OCI-LY1 (cell line): ENCODE measurements at regions not wholly inside any gene's neighbourhood (a gene's known extent, or its start where the extent isn't known, plus 50 kb on each side); places are given as distances from the start of the nearest gene placed in this dataset.

Source experiments
- H2AFZ ChIP-seq: fragments of 200-600 bp; sonication (generic), shearing (Covaris generic); 2 replicates; pipeline ENCODE4 v1.6.0; 2014; ENCODE audit warnings: antibody characterized with exemption, mild to moderate bottlenecking, low read length
- H3F3A ChIP-seq: fragments of 200-600 bp; sonication (generic), shearing (Covaris generic); 2 replicates; pipeline ENCODE4 v1.6.0; 2014; ENCODE audit warnings: mild to moderate bottlenecking, antibody characterized with exemption, low read length, moderate library complexity; ENCODE audit not compliant: insufficient read depth
- H3K27ac ChIP-seq: fragments of 200-600 bp; sonication (generic); 2 replicates; pipeline ENCODE4 v1.5.1; 2014; ENCODE audit warnings: low read length, mixed run types, mild to moderate bottlenecking, low read depth; ENCODE audit not compliant: poor library complexity, severe bottlenecking
- H3K27me3 ChIP-seq: fragments of 200-600 bp; sonication (generic); 2 replicates; pipeline ENCODE4 v1.6.0; 2014; ENCODE audit warnings: antibody characterized with exemption, mild to moderate bottlenecking, low read length, moderate library complexity; ENCODE audit not compliant: insufficient read depth
- H3K36me3 ChIP-seq: fragments of 200-600 bp; sonication (generic); 2 replicates; pipeline ENCODE4 v1.6.1; 2014; ENCODE audit warnings: mild to moderate bottlenecking, antibody characterized with exemption, low read length, moderate library complexity, mixed read lengths; ENCODE audit not compliant: insufficient read depth
- H3K4me1 ChIP-seq: fragments of 200-600 bp; sonication (generic); 2 replicates; pipeline ENCODE4 v1.5.1; 2014; ENCODE audit warnings: mild to moderate bottlenecking, low read length, moderate library complexity; ENCODE audit not compliant: insufficient read depth, severe bottlenecking
- H3K4me2 ChIP-seq: fragments of 200-600 bp; sonication (generic), shearing (Covaris generic); 2 replicates; pipeline ENCODE4 v1.6.1; 2014; ENCODE audit warnings: low read length
- H3K4me3 ChIP-seq: fragments of 200-600 bp; sonication (generic); 2 replicates; pipeline ENCODE4 v1.5.1; 2014; ENCODE audit warnings: low read length, low read depth, mild to moderate bottlenecking, mixed read lengths; ENCODE audit not compliant: poor library complexity, severe bottlenecking
- H3K79me2 ChIP-seq: fragments of 200-600 bp; shearing (Covaris generic); 2 replicates; pipeline ENCODE4 v1.6.1; 2016; ENCODE audit warnings: mixed run types, low read length, mixed read lengths; ENCODE audit not compliant: insufficient read depth
- H3K9ac ChIP-seq: fragments of 200-600 bp; sonication (generic), shearing (Covaris generic); 2 replicates; pipeline ENCODE4 v1.6.1; 2014; ENCODE audit warnings: mild to moderate bottlenecking, low read length, mixed read lengths
- H3K9me2 ChIP-seq: fragments of 200-600 bp; sonication (generic), shearing (Covaris generic); 2 replicates; pipeline ENCODE4 v1.6.1; 2014; ENCODE audit warnings: low read depth, mild to moderate bottlenecking, low read length, mixed read lengths
- H3K9me3 ChIP-seq: fragments of 200-600 bp; shearing (Covaris generic); 2 replicates; pipeline ENCODE4 v1.6.1; 2014; ENCODE audit warnings: low read length, mixed read lengths
- H4K20me1 ChIP-seq: fragments of 200-600 bp; sonication (generic), shearing (Covaris generic); 2 replicates; pipeline ENCODE4 v1.6.0; 2016; ENCODE audit warnings: mild to moderate bottlenecking, low read length; ENCODE audit not compliant: insufficient read depth
- EZH2 ChIP-seq: fragments of 200-600 bp; sonication (generic), shearing (Covaris generic); IDR thresholded peaks from 2 replicates; pipeline ENCODE4 v1.8.0; 2017; ENCODE audit warnings: borderline replicate concordance, mixed run types, mild to moderate bottlenecking, antibody characterized with exemption, low read length, moderate library complexity, mixed read lengths
- TF ChIP-seq, protein P1 (sequence below): fragments of 200-600 bp; sonication (generic), shearing (Covaris generic); IDR thresholded peaks from 2 replicates; pipeline ENCODE4 v1.5.1; 2017; ENCODE audit warnings: mild to moderate bottlenecking, antibody characterized with exemption, low read length, moderate library complexity, mixed read lengths

DNA sequence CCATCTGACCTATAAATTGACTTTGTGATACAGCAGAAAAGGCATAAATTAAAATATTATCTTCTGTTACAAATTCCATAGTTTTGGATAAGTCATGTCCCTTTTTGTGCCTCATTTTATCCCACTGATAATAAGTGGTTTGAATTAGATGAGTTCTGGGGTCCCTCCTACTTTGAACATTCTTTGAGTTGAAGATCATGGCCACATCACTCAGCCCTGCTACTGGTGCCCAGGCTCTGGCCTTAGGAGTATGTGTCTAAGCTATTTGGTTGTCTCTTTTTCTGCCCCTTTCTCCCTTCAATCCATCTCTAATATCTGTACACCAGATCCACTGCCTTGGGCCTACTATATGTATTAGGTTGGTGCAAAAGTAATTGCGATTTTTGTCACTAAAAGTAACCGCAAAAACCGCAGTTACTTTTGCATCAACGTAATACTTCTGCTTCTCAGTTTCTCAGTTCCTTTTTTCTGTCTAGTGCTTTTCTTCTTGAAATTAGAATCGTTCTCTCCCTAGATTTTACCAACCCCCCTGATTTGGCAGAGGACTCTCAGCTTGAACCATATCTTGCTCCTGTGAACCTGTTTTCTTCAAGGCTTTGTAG, 362.5 kb upstream of the TNP1 start:
- no peak overlapping the region for H3K4me2 ChIP-seq
- no peak overlapping the region for H3K9ac ChIP-seq
- H2AFZ ChIP-seq: no peak overlapping the region
- no peaks in the 10 kb centered on the region for H3K4me1 ChIP-seq
- H3K79me2 ChIP-seq: no peaks in the 10 kb centered on the region
- H4K20me1 ChIP-seq: no peaks in the 10 kb centered on the region
- H3K4me3 ChIP-seq: no peak overlapping the region
- no peaks in the 10 kb centered on the region for H3K36me3 ChIP-seq
- no peak overlapping the region for H3K27ac ChIP-seq
- no peaks in the 10 kb centered on the region for H3K9me3 ChIP-seq
- TF ChIP-seq, protein P1, sequence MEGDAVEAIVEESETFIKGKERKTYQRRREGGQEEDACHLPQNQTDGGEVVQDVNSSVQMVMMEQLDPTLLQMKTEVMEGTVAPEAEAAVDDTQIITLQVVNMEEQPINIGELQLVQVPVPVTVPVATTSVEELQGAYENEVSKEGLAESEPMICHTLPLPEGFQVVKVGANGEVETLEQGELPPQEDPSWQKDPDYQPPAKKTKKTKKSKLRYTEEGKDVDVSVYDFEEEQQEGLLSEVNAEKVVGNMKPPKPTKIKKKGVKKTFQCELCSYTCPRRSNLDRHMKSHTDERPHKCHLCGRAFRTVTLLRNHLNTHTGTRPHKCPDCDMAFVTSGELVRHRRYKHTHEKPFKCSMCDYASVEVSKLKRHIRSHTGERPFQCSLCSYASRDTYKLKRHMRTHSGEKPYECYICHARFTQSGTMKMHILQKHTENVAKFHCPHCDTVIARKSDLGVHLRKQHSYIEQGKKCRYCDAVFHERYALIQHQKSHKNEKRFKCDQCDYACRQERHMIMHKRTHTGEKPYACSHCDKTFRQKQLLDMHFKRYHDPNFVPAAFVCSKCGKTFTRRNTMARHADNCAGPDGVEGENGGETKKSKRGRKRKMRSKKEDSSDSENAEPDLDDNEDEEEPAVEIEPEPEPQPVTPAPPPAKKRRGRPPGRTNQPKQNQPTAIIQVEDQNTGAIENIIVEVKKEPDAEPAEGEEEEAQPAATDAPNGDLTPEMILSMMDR: no peak
- no peak for TF ChIP-seq EZH2
- H3K9me2 ChIP-seq: no peaks in the 10 kb centered on the region
- H3K27me3 ChIP-seq: peaks cover 16% of the 10 kb centered on the region; the same call in 1 of the 2 replicates
- H3F3A ChIP-seq: no peaks in the 10 kb centered on the region

DNA sequence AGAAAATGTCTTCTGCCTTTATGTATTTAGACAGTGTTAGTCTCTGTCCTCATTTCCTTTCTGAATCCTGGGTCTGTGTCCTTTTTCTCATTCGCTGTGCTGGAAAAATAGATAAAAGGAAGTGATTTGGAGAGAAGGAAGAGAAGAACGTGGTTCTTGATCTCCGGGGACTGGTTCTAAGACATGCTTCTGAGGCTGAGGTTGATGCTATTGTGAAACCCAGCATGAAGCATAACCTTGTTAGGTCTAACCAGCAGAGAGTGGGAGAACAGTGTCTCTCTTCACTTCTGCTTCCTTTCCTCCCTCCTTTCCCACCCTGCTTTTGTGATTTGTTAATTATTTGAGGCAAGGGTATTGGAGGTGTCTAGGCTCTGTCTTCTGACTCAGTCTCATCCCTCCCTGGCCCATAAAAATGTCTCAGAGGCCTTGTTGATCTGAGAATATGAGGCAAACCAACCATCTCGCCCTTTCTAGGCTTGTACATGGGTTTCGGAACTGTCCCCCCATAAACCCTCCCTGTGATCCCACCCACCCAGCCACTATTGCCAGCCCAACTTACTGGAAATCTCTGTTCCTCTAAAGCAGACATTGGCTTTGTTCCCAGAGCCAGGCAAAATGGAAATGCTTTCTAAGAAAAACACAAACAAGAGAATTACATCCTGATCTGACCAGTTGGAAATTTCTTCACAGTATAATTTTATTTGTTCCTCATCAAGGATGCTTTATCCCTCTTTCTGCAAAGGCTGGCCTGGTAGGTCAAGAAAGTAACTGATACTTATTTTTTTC, 360.6 kb upstream of the TNP1 start:
- no peaks in the 10 kb centered on the region for H3F3A ChIP-seq
- no peak overlapping the region for H3K9ac ChIP-seq
- H3K4me2 ChIP-seq: no peak overlapping the region
- no peak overlapping the region for H3K27ac ChIP-seq
- H3K27me3 ChIP-seq: peaks cover 14% of the 10 kb centered on the region; the same call in 1 of the 2 replicates
- H3K4me3 ChIP-seq: no peak overlapping the region
- H3K9me3 ChIP-seq: no peaks in the 10 kb centered on the region
- H2AFZ ChIP-seq: no peak overlapping the region
- H3K4me1 ChIP-seq: no peaks in the 10 kb centered on the region
- H4K20me1 ChIP-seq: no peaks in the 10 kb centered on the region
- H3K9me2 ChIP-seq: no peaks in the 10 kb centered on the region
- no peaks in the 10 kb centered on the region for H3K79me2 ChIP-seq
- H3K36me3 ChIP-seq: no peaks in the 10 kb centered on the region
- TF ChIP-seq, protein P1: no peak
- TF ChIP-seq EZH2: no peak

DNA sequence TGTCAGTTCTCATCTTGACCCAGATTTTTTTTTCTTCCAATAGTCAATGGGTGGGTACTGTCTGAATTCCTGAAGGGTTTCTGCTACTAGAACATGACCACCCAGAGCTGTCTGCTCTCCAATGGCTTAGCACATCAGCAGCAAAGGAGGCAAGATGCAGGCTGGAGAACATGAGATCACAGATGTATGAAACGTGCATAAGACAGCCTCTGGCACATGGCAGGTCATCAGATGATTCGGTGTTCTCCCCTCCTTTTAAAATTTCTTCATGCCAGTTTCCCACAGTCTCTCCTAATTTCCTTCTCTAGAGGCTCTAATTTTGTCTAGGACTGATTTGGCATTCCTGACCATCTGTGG, 359.3 kb upstream of the TNP1 start:
- no peaks in the 10 kb centered on the region for H3K4me1 ChIP-seq
- no peak overlapping the region for H3K4me3 ChIP-seq
- H3K36me3 ChIP-seq: no peaks in the 10 kb centered on the region
- no peaks in the 10 kb centered on the region for H3K9me2 ChIP-seq
- H3K9me3 ChIP-seq: no peaks in the 10 kb centered on the region
- no peak overlapping the region for H2AFZ ChIP-seq
- no peaks in the 10 kb centered on the region for H3K79me2 ChIP-seq
- no peak overlapping the region for H3K27ac ChIP-seq
- H4K20me1 ChIP-seq: no peaks in the 10 kb centered on the region
- H3K27me3 ChIP-seq: peaks cover 10% of the 10 kb centered on the region; the same call in 1 of the 2 replicates
- TF ChIP-seq, protein P1: no peak
- no peak for TF ChIP-seq EZH2
- H3F3A ChIP-seq: no peaks in the 10 kb centered on the region
- no peak overlapping the region for H3K9ac ChIP-seq
- H3K4me2 ChIP-seq: no peak overlapping the region
